HepG2 (cell line): ENCODE measurements at regions not wholly inside any gene's neighbourhood (a gene's known extent, or its start where the extent isn't known, plus 50 kb on each side); places are given as distances from the start of the nearest gene placed in this dataset.

Source experiments
- ATAC-seq: fragments of 200-7000 bp; cut with Tn5 transposase; 3 replicates; pipeline ENCODE4 v1.9.1; 2020; ENCODE audit warnings: mild to moderate bottlenecking, moderate library complexity
- BruUV-seq: library from RNA; stranded (reverse); fragments of 400-500 nt; replicated peaks from 2 replicates; lab custom pipeline; 2021; lab: Mats Ljungman, UMichigan
- CTCF ChIA-PET: fragments of 300-600 bp; formaldehyde crosslinking; extraction: SDS; loops from one replicate; lab custom pipeline; 2021; ENCODE audit warnings: low total read pairs, inconsistent platforms, low intra/inter-chr PET ratio; lab: Yijun Ruan, JAX
- POLR2A ChIA-PET: fragments of 350-600 bp; sonication (Branson Sonifier 250); formaldehyde crosslinking; loops from one replicate; lab custom pipeline; 2020; ENCODE audit warnings: antibody characterized with exemption, inconsistent platforms; lab: Yijun Ruan, JAX
- DNase-seq: peaks from one replicate; pipeline ENCODE4 v3.0.0-alpha.2; 2015; ENCODE audit warnings: low spot score
- FAIRE-seq: peaks from 3 replicates; lab custom pipeline; 2011; peaks lifted over from hg19 to GRCh38; lab: Jason Lieb, UNC
- H2AFZ ChIP-seq: one replicate; pipeline ENCODE4 v1.6.1; 2011; ENCODE audit warnings: low read length, inconsistent platforms
- H3K27ac ChIP-seq: fragments of 300-600 bp; 3 replicates; pipeline ENCODE4 v1.8.0; 2011; ENCODE audit warnings: mixed run types, mild to moderate bottlenecking, mixed read lengths, low read length, inconsistent platforms; ENCODE audit not compliant: insufficient read depth; ENCODE audit errors: extremely low read length
- H3K27me3 ChIP-seq, 2 experiments: fragments of 200-600 bp in 1 of 2; 2 replicates in 1 of 2; 3 replicates in 1 of 2; pipeline versions ENCODE4 v1.6.0 to v1.8.0; 2011; ENCODE audit warnings: low read length in 2 of 2, mild to moderate bottlenecking in 2 of 2, moderate library complexity in 2 of 2, inconsistent platforms in 1 of 2; ENCODE audit not compliant: insufficient read depth in 2 of 2, control insufficient read depth in 1 of 2
- H3K36me3 ChIP-seq, 2 experiments: fragments of 200-600 bp in 1 of 2; replicated peaks in 1 of 2; 2 replicates in 1 of 2; 3 replicates in 1 of 2; pipeline versions ENCODE4 v1.5.1 to v1.8.0; 2011; ENCODE audit warnings: low read length in 2 of 2, inconsistent platforms in 1 of 2; ENCODE audit not compliant: insufficient read depth in 2 of 2, control insufficient read depth in 1 of 2
- H3K4me1 ChIP-seq: 2 replicates; pipeline ENCODE4 v1.5.1; 2012; ENCODE audit warnings: low read length, inconsistent platforms; ENCODE audit not compliant: insufficient read depth
- H3K4me2 ChIP-seq: 2 replicates; pipeline ENCODE4 v1.6.0; 2011; ENCODE audit warnings: low read depth, low read length, inconsistent platforms
- H3K4me3 ChIP-seq, 3 experiments: fragments of 200-600 bp in 1 of 3; sonication (generic), shearing (Covaris generic) in 1 of 3; replicated peaks in 1 of 3; 2 replicates each; pipeline ENCODE4 v1.5.1; 2011 to 2016; ENCODE audit warnings: low read length in 3 of 3, inconsistent platforms in 2 of 3, low read depth in 2 of 3, mild to moderate bottlenecking in 2 of 3, control low read depth in 1 of 3, mixed read lengths in 1 of 3; ENCODE audit not compliant: insufficient read depth in 1 of 3
- H3K79me2 ChIP-seq: one replicate; pipeline ENCODE4 v1.6.1; 2011; ENCODE audit warnings: low read length, inconsistent platforms; ENCODE audit not compliant: insufficient read depth
- H3K9ac ChIP-seq: 2 replicates; pipeline ENCODE4 v1.6.0; 2011; ENCODE audit warnings: mild to moderate bottlenecking, low read depth, low read length, inconsistent platforms; ENCODE audit not compliant: insufficient read depth
- H3K9me3 ChIP-seq: 2 replicates; pipeline ENCODE4 v1.5.1; 2012; ENCODE audit warnings: mild to moderate bottlenecking, low read length
- H4K20me1 ChIP-seq: 2 replicates; pipeline ENCODE4 v1.6.0; 2011; ENCODE audit warnings: inconsistent platforms, mild to moderate bottlenecking, low read length, moderate library complexity; ENCODE audit not compliant: insufficient read depth
- ARHGAP35 ChIP-seq: sonication (generic); formaldehyde crosslinking; IDR thresholded peaks from 2 replicates; pipeline ENCODE4 v1.9.0; 2022; ENCODE audit warnings: mild to moderate bottlenecking, inconsistent platforms, moderate library complexity, missing genetic modification reagents, borderline replicate concordance
- ATF1 ChIP-seq: IDR thresholded peaks from 2 replicates; pipeline ENCODE4 v1.6.1; 2016; ENCODE audit warnings: mild to moderate bottlenecking, control low read depth
- BCL3 ChIP-seq: sonication (generic); formaldehyde crosslinking; IDR thresholded peaks from 2 replicates; pipeline ENCODE4 v1.5.1; 2020; ENCODE audit warnings: mild to moderate bottlenecking, missing genetic modification reagents, moderate library complexity
- IKZF1 ChIP-seq: fragments of 450-650 bp; IDR thresholded peaks from 2 replicates; pipeline ENCODE4 v1.7.1; 2016
- MIER3 ChIP-seq: IDR thresholded peaks from 2 replicates; pipeline ENCODE4 v1.6.1; 2016; ENCODE audit warnings: missing compliant biosample characterization, borderline replicate concordance
- SMYD3 ChIP-seq: sonication (generic); formaldehyde crosslinking; IDR thresholded peaks from 2 replicates; pipeline ENCODE4 v1.8.1; 2023; ENCODE audit warnings: mild to moderate bottlenecking, missing genetic modification reagents
- SOX6 ChIP-seq, 2 experiments: fragments of 450-650 bp in 1 of 2; sonication (generic) in 1 of 2; formaldehyde crosslinking in 1 of 2; IDR thresholded peaks; 2 replicates each; pipeline versions ENCODE4 v1.4.0 to v1.6.1; 2017 to 2020; ENCODE audit warnings: antibody characterized with exemption in 1 of 2, mild to moderate bottlenecking in 1 of 2, missing genetic modification reagents in 1 of 2
- SP4 ChIP-seq: sonication (generic); formaldehyde crosslinking; IDR thresholded peaks from 2 replicates; pipeline ENCODE4 v1.8.1; 2023; ENCODE audit warnings: mild to moderate bottlenecking, missing genetic modification reagents
- ZEB1 ChIP-seq: IDR thresholded peaks from 2 replicates; pipeline ENCODE4 v1.6.1; 2012; ENCODE audit warnings: mild to moderate bottlenecking, low read depth, inconsistent platforms; ENCODE audit not compliant: insufficient replicate concordance
- ZFP90 ChIP-seq: sonication (generic); formaldehyde crosslinking; IDR thresholded peaks from 2 replicates; pipeline ENCODE4 v1.8.0; 2022; ENCODE audit warnings: missing genetic modification reagents, mild to moderate bottlenecking, inconsistent platforms, borderline replicate concordance
- ZNF274 ChIP-seq: sonication (generic); formaldehyde crosslinking; IDR thresholded peaks from 2 replicates; pipeline ENCODE4 v1.5.1; 2020; ENCODE audit warnings: mild to moderate bottlenecking, missing genetic modification reagents
- ZNF276 ChIP-seq: sonication (generic); formaldehyde crosslinking; IDR thresholded peaks from 2 replicates; pipeline ENCODE4 v1.4.0; 2020; ENCODE audit warnings: mild to moderate bottlenecking, low read depth, missing genetic modification reagents
- ZNF331 ChIP-seq: sonication (generic); formaldehyde crosslinking; IDR thresholded peaks from 2 replicates; pipeline ENCODE4 v1.4.0; 2020; ENCODE audit warnings: missing genetic modification reagents
- ZNF343 ChIP-seq: sonication (generic); formaldehyde crosslinking; IDR thresholded peaks from 2 replicates; pipeline ENCODE4 v1.4.0; 2020; ENCODE audit warnings: mild to moderate bottlenecking, missing genetic modification reagents
- ZNF350 ChIP-seq: sonication (generic); formaldehyde crosslinking; IDR thresholded peaks from 2 replicates; pipeline ENCODE4 v1.4.0; 2020; ENCODE audit warnings: mild to moderate bottlenecking, low read depth, missing genetic modification reagents, borderline replicate concordance
- ZNF550 ChIP-seq: sonication (generic); formaldehyde crosslinking; IDR thresholded peaks from 2 replicates; pipeline ENCODE4 v1.4.0; 2020; ENCODE audit warnings: mild to moderate bottlenecking, missing genetic modification reagents, borderline replicate concordance
- WGBS: methylation state at CpG from one replicate; pipeline ENCODE4 v1.1.6; 2017; ENCODE audit warnings: low lambda C conversion rate; 5-methylcytosine and 5-hydroxymethylcytosine counted together
- in situ Hi-C: cut with HindIII; loops from 2 replicates; pipeline ENCODE4 v1.10.0; 2017; ENCODE audit warnings: low pct_unique_long_range_greater_than_20kb; ENCODE audit not compliant: extremely low pct_ligation_motif_present
- intact Hi-C: fragments of 100-400 bp; cut with micrococcal nuclease; formaldehyde crosslinking; loops from one replicate; pipeline ENCODE4 v1.10.0; 2022; ENCODE audit not compliant: unreplicated experiment
- TF ChIP-seq, protein P1 (sequence below): sonication (generic); formaldehyde crosslinking; IDR thresholded peaks from 2 replicates; pipeline ENCODE4 v1.4.0; 2020; ENCODE audit warnings: mild to moderate bottlenecking, missing genetic modification reagents
- TF ChIP-seq, protein P2 (sequence below): sonication (generic); formaldehyde crosslinking; IDR thresholded peaks from 2 replicates; pipeline ENCODE4 v1.4.0; 2020; ENCODE audit warnings: mild to moderate bottlenecking, missing genetic modification reagents

DNA sequence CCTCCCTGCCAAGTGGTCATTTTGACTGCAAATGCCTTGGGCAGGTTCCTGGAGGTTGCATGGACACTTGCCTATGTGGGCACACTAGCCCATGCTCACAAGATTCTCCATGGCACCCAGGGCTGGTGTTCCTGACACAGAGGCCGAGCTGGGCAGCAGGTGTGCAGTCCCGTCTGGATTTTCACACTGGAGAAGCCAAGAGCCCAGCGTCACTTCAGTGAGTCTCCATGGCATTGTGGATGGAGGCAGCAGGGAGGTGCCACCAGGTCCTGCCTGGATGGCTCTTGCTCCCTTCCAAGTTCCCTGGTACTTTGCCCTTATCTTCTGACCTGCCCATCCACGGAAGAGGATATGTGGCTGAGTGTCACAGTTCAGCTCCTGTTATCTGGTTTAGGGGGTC, 63.7 kb upstream of the PLCL2 start:
- CTCF ChIA-PET, result no interaction called here
- Histone ChIP-seq H2AFZ (no peak overlapping the region), H3K27me3 (no peaks in the 10 kb centered on the region), H3K36me3 (no peaks in the 10 kb centered on the region), H3K4me2 (no peak overlapping the region), H3K27ac (no peak overlapping the region), H3K9ac (no peak overlapping the region), H3K9me3 (no peaks in the 10 kb centered on the region), H3K4me3 (no peak overlapping the region), H3K79me2 (no peaks in the 10 kb centered on the region), H3K4me1 (no peaks in the 10 kb centered on the region), H4K20me1 (no peaks in the 10 kb centered on the region)
- FAIRE-seq (no peak), DNase-seq (no peak), ATAC-seq (no peak)
- TF ChIP-seq, protein P1, sequence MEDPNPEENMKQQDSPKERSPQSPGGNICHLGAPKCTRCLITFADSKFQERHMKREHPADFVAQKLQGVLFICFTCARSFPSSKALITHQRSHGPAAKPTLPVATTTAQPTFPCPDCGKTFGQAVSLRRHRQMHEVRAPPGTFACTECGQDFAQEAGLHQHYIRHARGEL (CRISPR knock-in tag), result no peak
- TF ChIP-seq ZNF331 (CRISPR knock-in tag) (no peak), IKZF1 (no peak), SOX6 (IDR thresholded peaks at IDR 0.05) (no peak), SOX6 (CRISPR knock-in tag; IDR thresholded peaks at IDR 0.05) (no peak), ARHGAP35 (CRISPR knock-in tag) (no peak), ATF1 (CRISPR knock-in tag) (no peak), SP4 (CRISPR knock-in tag) (no peak), SMYD3 (CRISPR knock-in tag) (no peak), ZNF276 (no peak), ZNF550 (no peak), ZNF274 (CRISPR knock-in tag) (no peak), BCL3 (CRISPR knock-in tag) (no peak), ZNF343 (no peak), ZFP90 (CRISPR knock-in tag) (no peak), MIER3 (CRISPR knock-in tag) (no peak), ZNF350 (no peak), ZEB1 (no peak)
- TF ChIP-seq, protein P2, sequence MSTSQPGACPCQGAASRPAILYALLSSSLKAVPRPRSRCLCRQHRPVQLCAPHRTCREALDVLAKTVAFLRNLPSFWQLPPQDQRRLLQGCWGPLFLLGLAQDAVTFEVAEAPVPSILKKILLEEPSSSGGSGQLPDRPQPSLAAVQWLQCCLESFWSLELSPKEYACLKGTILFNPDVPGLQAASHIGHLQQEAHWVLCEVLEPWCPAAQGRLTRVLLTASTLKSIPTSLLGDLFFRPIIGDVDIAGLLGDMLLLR (CRISPR knock-in tag), result no peak
- BruUV-seq, result no TSS peak
- WGBS, result 21% methylated on average over 2 of the region's 4 CpGs
- POLR2A ChIA-PET, result no interaction called here
- in situ Hi-C loops (no loop called here), intact Hi-C loops (no loop called here)
